OCI-LY1 (cell line): ENCODE measurements at regions not wholly inside any gene's neighbourhood (a gene's known extent, or its start where the extent isn't known, plus 50 kb on each side); places are given as distances from the start of the nearest gene placed in this dataset.

Experiments
- CTCF ChIP-seq: fragments of 200-600 bp; sonication (generic), shearing (Covaris generic); IDR thresholded peaks from 2 replicates; pipeline ENCODE4 v1.5.1; 2017; ENCODE audit warnings: mild to moderate bottlenecking, antibody characterized with exemption, low read length, moderate library complexity, mixed read lengths
- EZH2 ChIP-seq: fragments of 200-600 bp; sonication (generic), shearing (Covaris generic); IDR thresholded peaks from 2 replicates; pipeline ENCODE4 v1.8.0; 2017; ENCODE audit warnings: borderline replicate concordance, mixed run types, mild to moderate bottlenecking, antibody characterized with exemption, low read length, moderate library complexity, mixed read lengths

- TF ChIP-seq CTCF (no peak), EZH2 (no peak)
Observed at GRCh38 chr1:30616759-30617158, 106.6 kb downstream of the MATN1 start.
